GM12878 (cell line): ENCODE measurements at regions not wholly inside any gene's neighbourhood (a gene's known extent, or its start where the extent isn't known, plus 50 kb on each side); places are given as distances from the start of the nearest gene placed in this dataset.

Experiments used
- ATAC-seq: fragments of 200-7000 bp; cut with Tn5 transposase; 3 replicates; pipeline ENCODE4 v1.9.1; 2020; ENCODE audit warnings: mild to moderate bottlenecking, moderate library complexity
- BruUV-seq: library from RNA; stranded (reverse); fragments of 400-500 nt; replicated peaks from 2 replicates; lab custom pipeline; 2021; lab: Mats Ljungman, UMichigan
- CTCF ChIA-PET: fragments of 300-600 bp; sonication (Branson Sonifier 250); formaldehyde crosslinking; extraction: SDS; loops from one replicate; lab custom pipeline; 2021; ENCODE audit warnings: inconsistent platforms; lab: Yijun Ruan, JAX
- POLR2A ChIA-PET: fragments of 350-600 bp; formaldehyde crosslinking; extraction: SDS; loops from one replicate; lab custom pipeline; 2021; ENCODE audit warnings: inconsistent platforms; lab: Charles Lee
- RAD21 ChIA-PET: fragments of 300-600 bp; sonication (Branson Sonifier 250); formaldehyde crosslinking; loops from one replicate; lab custom pipeline; 2023; ENCODE audit warnings: antibody characterized with exemption; ENCODE audit not compliant: unreplicated experiment; lab: Charles Lee
- SMC1A ChIA-PET: fragments of 300-600 bp; sonication (Branson Sonifier 250); formaldehyde crosslinking; loops from one replicate; lab custom pipeline; 2023; ENCODE audit not compliant: unreplicated experiment, uncharacterized antibody; lab: Charles Lee
- DNase-seq: peaks from one replicate; pipeline ENCODE4 v3.0.0-alpha.2; 2011; ENCODE audit warnings: low read depth, low spot score
- FAIRE-seq: peaks from 3 replicates; lab custom pipeline; 2011; peaks lifted over from hg19 to GRCh38; lab: Jason Lieb, UNC
- H2AFZ ChIP-seq: 2 replicates; pipeline ENCODE4 v1.6.0; 2011; ENCODE audit warnings: low read depth, low read length, control low read depth; ENCODE audit not compliant: control insufficient read depth
- H3K27ac ChIP-seq: 2 replicates; pipeline ENCODE4 v1.5.1; 2011; ENCODE audit warnings: control low read depth; ENCODE audit not compliant: control insufficient read depth, insufficient read depth
- H3K27me3 ChIP-seq, 2 experiments: replicated peaks in 1 of 2; 2 replicates each; pipeline versions ENCODE4 v1.6.0 to v1.6.1; 2011; ENCODE audit warnings: low read length in 1 of 2; ENCODE audit not compliant: control insufficient read depth in 2 of 2, insufficient read depth in 2 of 2
- H3K36me3 ChIP-seq, 2 experiments: 2 replicates each; pipeline ENCODE4 v1.5.1; 2011; ENCODE audit warnings: low read length in 1 of 2; ENCODE audit not compliant: control insufficient read depth in 2 of 2, insufficient read depth in 2 of 2
- H3K4me1 ChIP-seq: 2 replicates; pipeline ENCODE4 v1.6.1; 2011; ENCODE audit warnings: mild to moderate bottlenecking, low read length, moderate library complexity, mixed read lengths; ENCODE audit not compliant: control insufficient read depth, insufficient read depth
- H3K4me2 ChIP-seq: 2 replicates; pipeline ENCODE4 v1.6.0; 2011; ENCODE audit warnings: control low read depth; ENCODE audit not compliant: control insufficient read depth, insufficient read depth
- H3K4me3 ChIP-seq: fragments of 200-600 bp; sonication (generic); 2 replicates; pipeline ENCODE4 v1.5.1; 2016
- H3K79me2 ChIP-seq: 2 replicates; pipeline ENCODE4 v1.6.0; 2011; ENCODE audit warnings: low read length; ENCODE audit not compliant: control insufficient read depth, insufficient read depth
- H3K9ac ChIP-seq: 2 replicates; pipeline ENCODE4 v1.8.0; 2011; ENCODE audit warnings: low read length, control low read depth, mixed read lengths; ENCODE audit not compliant: control insufficient read depth, insufficient read depth
- H3K9me3 ChIP-seq: replicated peaks from 3 replicates; pipeline ENCODE4 v1.5.1; 2011; ENCODE audit warnings: mild to moderate bottlenecking, low read length; ENCODE audit not compliant: control insufficient read depth, insufficient read depth
- H4K20me1 ChIP-seq: 2 replicates; pipeline ENCODE4 v1.6.0; 2011; ENCODE audit not compliant: control insufficient read depth, insufficient read depth
- ASH2L ChIP-seq: fragments of 300-600, 200-600 bp; sonication (generic); IDR thresholded peaks from 2 replicates; pipeline ENCODE4 v1.6.1; 2017; ENCODE audit warnings: low read depth, mild to moderate bottlenecking, borderline replicate concordance
- BCL3 ChIP-seq: IDR thresholded peaks from 2 replicates; pipeline ENCODE4 v1.6.1; 2011; ENCODE audit warnings: borderline replicate concordance, low read depth, mild to moderate bottlenecking, moderate library complexity, low read length; ENCODE audit not compliant: insufficient read depth, poor library complexity, severe bottlenecking
- CHD4 ChIP-seq: fragments of 200-600 bp; sonication (generic); IDR thresholded peaks from 2 replicates; pipeline ENCODE4 v1.6.1; 2016; ENCODE audit warnings: mild to moderate bottlenecking
- CREB1 ChIP-seq: IDR thresholded peaks from 2 replicates; pipeline ENCODE4 v1.6.1; 2012; ENCODE audit warnings: low read depth, mild to moderate bottlenecking, inconsistent platforms
- DPF2 ChIP-seq: fragments of 450-650 bp; IDR thresholded peaks from 2 replicates; pipeline ENCODE4 v1.6.1; 2017; ENCODE audit warnings: mild to moderate bottlenecking
- ELK1 ChIP-seq: IDR thresholded peaks from 2 replicates; pipeline ENCODE4 v1.6.1; 2012; ENCODE audit warnings: low read depth, low read length, improper control_type of control experiment
- FOS ChIP-seq: IDR thresholded peaks from 3 replicates; pipeline ENCODE4 v1.6.1; 2011; ENCODE audit warnings: borderline replicate concordance; ENCODE audit not compliant: insufficient read length; ENCODE audit errors: extremely low read depth
- IRF5 ChIP-seq: fragments of 450-650 bp; IDR thresholded peaks from 2 replicates; pipeline ENCODE4 v1.6.1; 2017; ENCODE audit warnings: borderline replicate concordance
- LARP7 ChIP-seq: fragments of 450-650 bp; IDR thresholded peaks from 2 replicates; pipeline ENCODE4 v1.6.1; 2017; ENCODE audit warnings: mild to moderate bottlenecking
- MAX ChIP-seq: IDR thresholded peaks from 2 replicates; pipeline ENCODE4 v1.6.1; 2012; ENCODE audit warnings: low read depth, low read length, improper control_type of control experiment
- MYB ChIP-seq: fragments of 150-350 bp; IDR thresholded peaks from 2 replicates; pipeline ENCODE4 v1.6.1; 2014; ENCODE audit warnings: mild to moderate bottlenecking, low read depth, low read length, borderline replicate concordance
- PML ChIP-seq: IDR thresholded peaks from 2 replicates; pipeline ENCODE4 v1.6.1; 2012; ENCODE audit warnings: low read length, inconsistent platforms
- RUNX3 ChIP-seq: IDR thresholded peaks from 2 replicates; pipeline ENCODE4 v1.6.1; 2012; ENCODE audit warnings: low read length, inconsistent platforms
- SMAD5 ChIP-seq: IDR thresholded peaks from 2 replicates; pipeline ENCODE4 v1.6.1; 2016; ENCODE audit warnings: antibody characterized with exemption, low read depth
- TCF7 ChIP-seq: IDR thresholded peaks from 2 replicates; pipeline ENCODE4 v1.6.1; 2014; ENCODE audit warnings: antibody characterized with exemption, borderline replicate concordance
- YY1 ChIP-seq: IDR thresholded peaks from 2 replicates; pipeline ENCODE4 v1.6.1; 2011; ENCODE audit warnings: low read depth, mild to moderate bottlenecking, low read length
- WGBS: methylation state at CpG from one replicate; pipeline ENCODE4 v1.1.6; 2016; ENCODE audit warnings: low lambda C conversion rate; ENCODE audit not compliant: insufficient replicate concordance, insufficient coverage; ENCODE audit errors: missing lambda C conversion rate; 5-methylcytosine and 5-hydroxymethylcytosine counted together
- in situ Hi-C: fragments of 300-500 bp; cut with MboI; formaldehyde crosslinking; loops from 9 replicates; pipeline ENCODE4 v1.14.3; 2018; ENCODE audit warnings: mixed read lengths
- intact Hi-C: fragments of 100-400 bp; cut with micrococcal nuclease; formaldehyde crosslinking; loops from one replicate; pipeline ENCODE4 v1.14.2; 2022; ENCODE audit not compliant: unreplicated experiment

- peaks cover 3% of the 10 kb centered on the region; the same call in 1 of the 2 replicates for H3K4me1 ChIP-seq
- no peak overlapping the region for H3K4me2 ChIP-seq
- no peaks in the 10 kb centered on the region for H4K20me1 ChIP-seq
- H3K79me2 ChIP-seq = no peaks in the 10 kb centered on the region
- H3K27me3 ChIP-seq = no peaks in the 10 kb centered on the region
- ChIA-PET SMC1A (no interaction called here), POLR2A (no interaction called here), RAD21 (no interaction called here), CTCF (no interaction called here)
- ATAC-seq (no peak), DNase-seq (no peak), FAIRE-seq (no peak)
- no peak overlapping the region for H3K4me3 ChIP-seq
- 93% methylated on average over 8 of the region's 22 CpGs for WGBS
- no peak for TF ChIP-seq FOS
- TF ChIP-seq RUNX3 = no peak
- TF ChIP-seq PML = no peak
- no peak for TF ChIP-seq BCL3
- TF ChIP-seq ASH2L = no peak
- TF ChIP-seq ELK1 = no peak
- no peak for TF ChIP-seq DPF2
- no peak for TF ChIP-seq YY1
- no peak for TF ChIP-seq IRF5
- no peak for TF ChIP-seq SMAD5
- no peak for TF ChIP-seq LARP7
- TF ChIP-seq CHD4 = no peak
- no peak for TF ChIP-seq CREB1
- TF ChIP-seq MAX = no peak
- TF ChIP-seq TCF7 = no peak
- no peak for TF ChIP-seq MYB
- BruUV-seq = no TSS peak
- in situ Hi-C loops (no loop called here), intact Hi-C loops (no loop called here)
- H3K27ac ChIP-seq = no peak overlapping the region
- H3K36me3 ChIP-seq = no peaks in the 10 kb centered on the region
- no peak overlapping the region for H2AFZ ChIP-seq
- no peaks in the 10 kb centered on the region; the same call in 1 of the 3 replicates for H3K9me3 ChIP-seq
- no peak overlapping the region for H3K9ac ChIP-seq
Observed at GRCh38 chr14:28830115-28830534, 63.5 kb downstream of the FOXG1 start.
